ENCODE measurements at regions not wholly inside any gene's neighbourhood (a gene's known extent, or its start where the extent isn't known, plus 50 kb on each side); places are given as distances from the start of the nearest gene placed in this dataset.

- TF ChIP-seq CTCF (IDR thresholded peaks at IDR 0.05; ENCODE audit: extremely low read depth in 1 of 2, insufficient read depth in 1 of 2, low read depth in 1 of 2, low read length in 2 of 2) (no peak), MYC (IDR thresholded peaks at IDR 0.05; ENCODE audit: low read depth, low read length) (no peak)
These were observed 792.9 kb downstream of the LIG4 start for GRCh38 chr13:107422421-107422820.
